ENCODE measurements at regions not wholly inside any gene's neighbourhood (a gene's known extent, or its start where the extent isn't known, plus 50 kb on each side); places are given as distances from the start of the nearest gene placed in this dataset.
"Not testable (repeated sequence)": the region's sequence is repeated elsewhere in the genome, so short reads cannot be mapped to it uniquely, and the experiment has no call there.

DNA sequence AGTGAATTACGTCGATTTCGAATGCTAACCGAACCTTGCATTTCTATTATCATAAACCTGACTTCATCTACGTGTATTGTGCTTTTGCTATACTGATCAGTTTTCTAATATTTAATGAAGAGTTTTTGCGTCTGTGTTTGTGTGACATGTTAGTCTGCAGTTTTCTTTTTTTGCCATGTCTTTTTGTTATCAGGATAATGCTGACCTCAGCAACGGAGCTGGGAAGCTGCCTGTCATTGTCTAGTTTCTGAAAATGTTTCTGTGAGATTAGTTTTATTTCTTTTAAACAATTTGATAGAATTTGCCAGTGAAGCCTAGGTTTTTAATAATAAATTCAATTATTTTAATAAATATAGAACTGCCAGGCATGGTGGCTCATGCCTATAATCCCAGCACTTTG lies 139.3 kb downstream of the LAT start:
- DNase-seq = not testable (repeated sequence)

DNA sequence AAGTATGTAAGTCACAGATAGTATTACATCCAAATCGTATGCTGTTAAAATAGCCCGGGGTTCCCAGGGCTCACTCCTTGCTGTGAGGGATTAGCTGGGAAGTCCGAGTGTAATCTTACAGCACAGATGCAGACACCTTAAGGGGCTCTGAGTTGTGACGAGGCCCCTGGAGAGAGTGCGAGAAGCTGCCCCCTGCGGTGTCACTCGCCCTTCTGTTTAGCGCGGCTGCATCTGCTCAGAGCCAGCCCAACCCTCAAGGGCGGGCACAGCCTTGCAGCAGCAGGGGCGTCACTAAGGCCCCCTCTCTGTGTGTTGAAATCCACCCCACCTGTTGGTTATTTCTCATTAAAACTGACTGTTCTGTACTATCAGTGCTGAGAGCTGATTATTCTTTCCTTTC lies 135.8 kb downstream of the LAT start:
- not testable (repeated sequence) for DNase-seq

DNA sequence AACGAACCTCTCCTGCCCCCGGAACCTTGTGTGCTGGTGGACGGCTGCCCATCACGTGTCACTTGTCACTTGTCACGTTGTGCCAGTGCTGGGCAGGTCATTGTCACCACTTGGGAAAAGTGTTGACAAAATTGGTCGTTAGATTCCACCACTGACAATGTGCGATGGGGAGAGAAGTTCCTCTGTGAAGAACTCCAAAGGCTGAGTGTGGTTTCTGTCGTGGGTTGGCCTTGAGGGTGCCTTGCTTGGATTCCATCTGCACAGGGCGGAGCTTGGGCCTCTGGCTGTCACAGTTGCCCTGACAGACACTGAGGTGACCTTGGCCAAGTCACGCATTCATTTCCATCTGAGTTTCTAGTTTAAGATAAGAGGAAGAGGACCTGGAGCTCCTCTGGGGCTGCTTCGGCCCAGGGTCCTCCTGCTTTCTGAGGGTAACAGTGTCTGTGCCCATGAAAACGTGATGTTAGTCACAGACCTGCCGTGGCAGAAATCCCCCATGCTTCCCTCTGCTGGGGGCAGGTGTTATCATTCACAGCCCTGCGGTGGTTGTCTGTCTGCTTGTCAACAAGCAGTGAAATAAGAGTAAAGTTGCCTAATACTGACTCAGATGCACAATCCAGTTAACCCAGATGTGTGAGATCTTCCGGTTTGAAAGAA lies 133.6 kb downstream of the LAT start:
- not testable (repeated sequence) for DNase-seq

DNA sequence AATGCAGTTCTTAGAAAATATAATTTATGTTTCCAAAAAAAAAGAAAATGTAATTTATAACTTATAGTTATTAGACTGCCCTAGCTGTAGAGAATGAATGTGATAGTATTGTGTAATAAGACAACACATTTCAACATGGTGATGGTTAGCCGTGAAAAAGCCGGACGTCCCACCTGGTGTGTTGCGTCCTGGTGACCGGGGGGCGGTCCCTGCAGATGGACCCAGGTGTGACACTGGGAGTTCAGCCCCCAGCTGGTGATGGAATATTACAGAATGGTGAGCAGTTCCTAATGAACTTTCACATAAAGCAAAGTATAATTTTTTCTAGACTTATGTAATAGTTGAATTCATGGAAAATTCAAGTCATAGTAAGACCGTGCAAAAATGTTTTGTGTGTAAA lies 132.8 kb downstream of the LAT start:
- DNase-seq = no peak

DNA sequence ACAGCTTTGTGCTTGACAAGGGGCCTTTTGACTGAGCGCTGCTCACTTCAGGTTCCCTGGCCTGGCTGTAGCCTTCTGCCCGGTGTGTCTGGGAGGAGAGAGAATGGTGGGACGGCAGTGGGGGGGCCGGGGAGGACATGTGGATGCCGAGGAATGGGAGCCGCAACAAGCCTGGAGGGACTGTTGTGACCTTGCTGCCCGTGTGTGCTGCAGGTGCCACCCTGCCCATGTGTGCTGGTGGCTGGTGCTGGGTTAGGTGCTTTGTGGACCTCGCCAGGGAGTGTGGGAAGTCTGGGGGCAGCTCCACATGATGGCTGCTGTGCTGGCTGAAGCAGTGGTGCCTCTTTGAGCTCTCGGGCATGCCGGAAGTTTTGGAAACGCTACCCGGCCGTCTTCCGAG lies 132.1 kb downstream of the LAT start:
- no peak for DNase-seq

DNA sequence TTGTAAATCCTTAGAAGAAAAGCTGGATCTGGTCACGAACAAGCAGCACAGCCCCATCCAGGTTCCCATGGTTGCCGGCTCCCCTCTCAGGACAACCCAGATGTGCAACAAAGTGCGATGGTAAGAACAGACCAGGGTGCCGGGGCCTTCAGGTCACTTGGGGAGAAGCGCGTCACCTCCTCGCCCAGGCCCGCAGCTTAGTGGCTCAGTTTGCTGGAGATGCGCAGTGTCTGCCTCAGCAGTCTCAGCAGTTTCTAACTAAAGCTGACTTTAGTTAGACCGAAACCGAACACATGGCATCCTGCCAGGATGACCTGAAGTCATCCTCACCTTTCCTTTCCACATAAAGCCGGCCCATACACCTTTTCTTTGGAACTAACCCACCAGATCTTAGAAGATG lies 131.4 kb downstream of the LAT start:
- DNase-seq = not testable (repeated sequence)

DNA sequence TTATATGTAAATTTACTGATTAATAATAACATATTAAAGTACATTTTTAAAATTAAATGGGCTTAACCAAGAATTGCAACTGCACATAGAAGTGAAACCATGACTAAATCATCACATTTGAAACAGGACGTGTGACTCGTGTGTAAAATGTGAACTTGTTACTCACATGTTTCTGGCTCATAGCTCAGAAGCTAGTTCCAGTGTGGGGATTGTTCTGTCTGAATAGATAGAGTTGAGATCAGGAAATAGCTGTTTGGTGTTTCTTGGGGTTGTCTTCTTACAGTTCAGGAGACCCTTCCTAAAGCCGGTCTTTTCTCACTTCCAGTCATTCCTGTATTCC lies 130.9 kb downstream of the LAT start:
- DNase-seq = not testable (repeated sequence)

DNA sequence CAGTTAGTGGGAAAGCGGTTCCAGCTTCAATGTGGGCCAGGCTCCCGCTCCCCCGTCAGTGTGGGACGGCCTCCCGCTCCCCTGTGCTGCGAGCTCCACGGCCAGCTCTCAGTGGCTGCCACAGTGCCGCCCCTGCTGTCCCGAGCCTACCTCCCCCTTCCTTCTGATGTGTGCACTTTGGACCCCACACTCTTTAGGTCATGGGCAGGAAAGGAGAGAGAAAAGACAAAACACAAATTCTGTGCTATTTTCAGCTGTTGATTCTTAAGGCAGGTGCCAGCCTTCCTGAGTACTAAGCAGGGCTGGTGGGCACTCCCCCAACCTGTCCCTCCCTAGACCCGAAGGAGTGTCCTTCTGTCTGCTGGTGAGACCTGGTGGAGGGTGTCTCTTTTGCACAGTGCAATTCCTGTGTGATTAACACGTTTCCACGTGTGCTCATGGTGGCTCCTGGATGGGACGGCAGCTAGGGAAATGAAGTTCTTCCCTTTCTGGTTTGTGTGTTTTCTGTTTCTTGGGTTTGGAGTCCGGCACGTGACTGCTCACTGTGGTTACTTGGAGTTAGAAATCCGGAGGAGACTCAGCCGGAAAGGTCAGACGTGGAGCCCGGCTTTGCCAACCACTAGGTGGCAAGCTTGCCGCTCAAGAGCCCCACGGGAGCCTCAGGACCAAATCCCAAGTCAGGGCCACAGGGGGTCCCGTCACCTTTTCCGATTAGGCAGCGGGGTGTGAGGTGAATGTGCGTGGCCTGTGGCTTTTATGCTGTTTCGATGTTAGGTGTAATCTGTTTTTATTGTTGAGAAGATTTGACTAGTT lies 130.3 kb downstream of the LAT start:
- not testable (repeated sequence) for DNase-seq

DNA sequence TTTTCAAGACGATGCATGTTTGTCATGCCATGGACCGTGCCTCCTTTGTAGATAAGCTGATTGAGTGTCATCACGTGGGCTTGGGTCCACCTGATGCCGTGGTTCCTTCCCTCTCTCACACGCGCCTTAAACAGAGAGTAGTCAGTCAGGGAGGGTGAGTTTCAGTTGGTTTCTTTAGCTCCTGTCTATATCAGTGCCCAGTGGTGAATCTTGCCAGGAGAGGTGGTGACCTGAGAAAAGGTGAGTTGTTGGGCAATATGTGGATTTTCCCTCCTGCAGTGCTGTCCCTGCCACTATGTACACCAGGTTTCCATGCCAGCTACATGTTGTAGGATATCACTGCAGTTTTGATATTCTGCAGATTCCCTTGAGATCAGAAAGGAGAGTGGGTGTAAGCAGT lies 129.7 kb downstream of the LAT start:
- DNase-seq = no peak

DNA sequence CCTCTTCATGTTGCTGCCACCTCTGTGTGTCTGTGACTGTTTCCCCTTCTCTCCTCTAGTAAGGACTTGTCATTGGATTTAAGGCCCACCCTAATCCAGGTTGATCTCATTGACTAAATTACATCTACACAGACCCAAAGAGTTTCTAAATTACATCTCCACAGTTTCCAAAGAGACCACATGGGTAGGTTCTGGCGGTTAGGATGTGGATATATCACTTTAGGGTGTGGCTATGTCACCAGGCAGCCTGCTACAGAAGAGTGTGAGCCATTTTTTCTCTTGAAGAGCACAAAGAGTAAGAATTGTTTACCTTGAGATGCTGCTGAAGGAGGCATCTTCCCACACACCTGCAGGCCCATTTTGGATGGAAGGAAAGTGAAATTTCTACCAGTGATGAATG lies 128.6 kb downstream of the LAT start:
- DNase-seq = not testable (repeated sequence)

DNA sequence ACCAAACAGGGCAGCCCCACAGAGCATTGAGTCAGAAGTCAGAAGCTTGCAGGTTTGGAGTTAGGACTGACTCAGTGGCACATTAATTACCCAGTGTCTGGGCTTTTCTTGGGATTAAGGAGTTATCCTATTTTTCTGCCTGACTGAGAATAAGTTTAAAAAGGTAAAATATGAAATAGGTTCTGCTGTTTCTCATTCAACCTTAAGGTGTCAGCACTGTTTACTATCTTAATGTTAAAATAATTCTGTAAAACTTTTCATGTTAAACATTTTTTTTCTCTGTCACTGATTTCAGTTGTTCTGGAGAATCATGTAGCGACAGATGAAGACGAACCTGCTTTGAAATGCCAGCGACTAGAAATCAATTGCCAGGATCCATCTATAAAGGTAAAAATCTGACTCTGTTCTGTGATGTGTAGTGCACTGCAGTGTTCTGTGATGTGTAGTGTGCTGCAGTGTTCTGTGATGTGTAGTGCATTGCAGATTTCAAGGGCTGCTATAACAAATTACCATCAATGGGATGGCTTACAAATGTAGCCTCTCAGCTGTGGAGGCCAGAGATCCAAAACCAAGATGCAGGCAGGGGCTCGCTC lies 128.0 kb downstream of the LAT start:
- no peak for DNase-seq

DNA sequence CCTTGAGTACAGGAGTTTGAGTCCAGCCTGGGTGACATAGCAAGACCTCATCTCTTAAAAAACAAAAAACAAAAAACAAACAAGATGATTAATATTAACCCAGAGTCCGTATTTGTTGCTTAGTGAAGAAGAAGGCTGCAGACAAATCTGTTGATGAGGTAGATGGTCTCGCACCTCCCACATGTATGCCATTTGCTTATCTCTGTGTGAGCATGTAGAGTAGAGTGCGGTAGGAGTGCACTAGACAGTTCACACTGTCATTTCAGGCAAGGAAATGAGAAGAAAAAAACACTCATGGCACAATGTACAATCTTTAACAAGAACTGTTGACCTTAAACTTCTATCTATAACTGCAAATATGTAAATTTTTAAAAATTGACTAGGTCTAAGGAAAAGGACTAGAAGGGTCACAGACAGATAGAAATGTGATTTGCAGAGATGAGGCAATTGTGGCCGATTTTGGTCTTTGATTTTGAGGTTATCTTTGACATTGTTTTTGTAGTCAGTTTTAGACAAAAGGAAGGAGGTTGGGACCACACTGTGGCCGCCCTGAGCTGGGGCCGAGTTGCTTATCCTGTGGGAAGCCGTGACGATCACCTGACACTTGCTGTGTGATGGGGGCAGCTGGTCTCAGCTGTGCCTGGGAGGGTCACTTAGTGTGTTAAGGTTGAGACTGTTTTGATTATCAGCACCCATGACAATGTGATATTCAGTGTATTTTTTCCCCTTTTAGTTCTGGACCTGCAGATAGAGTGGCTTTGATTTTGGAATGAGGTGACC lies 127.2 kb downstream of the LAT start:
- DNase-seq = not testable (repeated sequence)

DNA sequence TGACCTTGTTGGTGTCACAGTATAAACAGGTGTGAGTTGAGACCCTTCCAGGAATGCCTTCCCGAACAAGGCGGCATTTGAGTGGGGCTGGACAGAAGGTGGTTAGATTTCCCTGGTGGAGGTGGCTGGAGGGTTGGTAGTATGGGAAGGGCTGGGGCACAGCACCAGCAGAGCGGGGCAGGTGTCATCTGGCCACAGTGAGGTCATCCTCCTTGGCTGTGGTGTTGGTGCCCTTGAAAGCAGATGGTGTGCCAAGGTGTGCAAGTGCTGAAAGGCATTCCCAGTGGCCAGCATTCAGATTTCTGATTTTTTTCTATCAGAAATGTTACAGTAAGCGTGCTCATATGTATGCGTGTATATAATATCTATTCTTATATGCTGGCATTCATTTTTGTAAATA lies 126.6 kb downstream of the LAT start:
- DNase-seq = no peak

DNA sequence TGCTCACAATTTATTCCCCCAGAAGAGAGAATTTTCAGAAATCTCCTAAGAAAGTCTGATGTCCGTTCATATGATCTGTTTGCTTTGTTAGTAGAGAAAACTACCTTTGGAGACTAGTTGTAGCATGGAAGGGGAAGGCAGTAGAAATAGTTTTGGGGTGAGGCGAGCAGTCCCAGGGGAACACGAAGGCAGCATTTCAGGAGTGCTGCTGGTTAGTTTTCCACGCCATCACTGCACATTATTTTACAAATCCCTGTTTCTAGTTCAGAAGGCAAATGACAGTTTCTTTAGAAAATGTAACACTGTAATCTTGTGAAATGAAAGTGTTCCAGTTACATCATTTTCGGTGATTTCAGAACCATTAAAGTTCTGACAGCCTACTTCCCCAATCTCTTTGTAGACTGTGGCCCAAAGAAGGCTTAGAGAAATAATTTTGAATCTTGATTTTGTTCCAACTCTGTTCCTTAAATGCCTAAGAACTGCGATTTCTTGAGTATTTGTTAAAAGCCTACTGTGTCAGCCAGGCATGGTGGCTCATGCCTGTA lies 123.8 kb downstream of the LAT start:
- not testable (repeated sequence) for DNase-seq

DNA sequence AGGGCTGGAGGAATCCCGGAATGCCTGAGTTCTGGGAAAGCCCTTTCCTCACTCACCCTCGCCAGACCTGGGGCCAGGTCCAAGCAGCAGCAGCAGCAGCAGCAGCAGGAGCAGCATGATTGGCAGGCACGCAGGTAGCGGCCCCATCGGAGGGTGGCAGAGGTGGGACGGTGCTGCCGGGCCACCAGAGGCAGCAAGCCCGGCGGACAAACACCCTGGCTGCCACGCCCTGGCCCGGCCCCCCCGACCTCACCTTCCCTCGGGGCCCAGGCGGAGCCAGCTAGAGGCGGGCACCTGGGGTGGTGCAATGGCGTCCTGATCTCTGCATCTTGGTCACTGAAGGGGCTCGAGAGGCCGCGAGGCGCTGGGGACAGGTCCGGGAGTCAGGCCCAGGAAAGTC lies 122.4 kb downstream of the LAT start:
- no peak for DNase-seq

DNA sequence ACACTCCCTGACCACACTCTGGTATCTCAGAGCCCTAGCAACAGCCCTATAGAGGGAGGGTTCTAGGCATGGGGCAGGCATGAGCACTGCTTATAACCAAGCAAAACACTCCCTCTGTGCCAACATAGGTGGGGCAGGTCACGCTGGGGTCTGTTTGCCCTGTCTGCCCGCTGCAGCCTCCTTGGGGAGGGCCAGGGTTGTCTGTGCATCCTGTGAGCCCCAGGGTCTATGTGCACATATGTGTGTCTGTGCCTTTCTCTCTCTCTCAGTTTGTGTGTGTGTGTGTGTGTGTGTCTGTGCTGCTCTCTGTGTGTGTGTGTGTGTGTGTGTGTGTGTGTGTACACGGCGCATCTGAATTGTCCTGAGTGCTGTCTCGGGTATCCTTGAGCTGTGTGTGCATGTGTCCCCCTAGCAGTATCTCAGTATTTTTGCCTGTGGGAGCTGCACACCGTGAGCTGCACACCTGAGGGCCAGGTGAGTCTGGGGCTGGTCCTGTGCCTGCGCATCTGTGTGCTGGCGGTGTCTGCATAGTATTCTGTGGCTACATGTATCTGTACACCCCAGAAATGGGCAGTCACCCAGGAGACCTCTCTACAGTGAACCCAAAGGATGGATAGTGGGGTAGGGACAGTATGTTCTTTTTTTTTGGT lies 121.5 kb downstream of the LAT start:
- DNase-seq = not testable (repeated sequence)

DNA sequence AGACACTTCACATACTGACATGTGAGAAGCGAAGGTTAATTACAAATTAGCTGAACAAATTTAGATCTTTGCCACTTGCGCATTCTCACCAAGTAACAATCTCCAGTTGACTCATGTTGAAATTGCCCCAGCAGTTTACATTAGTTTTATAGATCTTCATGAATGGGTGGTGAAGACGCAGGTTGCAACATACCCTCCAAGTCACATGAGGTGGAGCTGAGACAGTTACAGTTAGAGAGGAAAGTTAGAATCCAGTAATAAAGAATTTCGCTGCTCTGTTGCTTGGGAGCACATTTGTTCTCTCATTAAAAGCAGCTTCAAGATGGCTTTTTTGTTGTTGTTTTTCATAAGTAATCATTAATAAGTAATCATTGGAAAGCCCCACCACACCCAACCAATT lies 119.7 kb downstream of the LAT start:
- not testable (repeated sequence) for DNase-seq

DNA sequence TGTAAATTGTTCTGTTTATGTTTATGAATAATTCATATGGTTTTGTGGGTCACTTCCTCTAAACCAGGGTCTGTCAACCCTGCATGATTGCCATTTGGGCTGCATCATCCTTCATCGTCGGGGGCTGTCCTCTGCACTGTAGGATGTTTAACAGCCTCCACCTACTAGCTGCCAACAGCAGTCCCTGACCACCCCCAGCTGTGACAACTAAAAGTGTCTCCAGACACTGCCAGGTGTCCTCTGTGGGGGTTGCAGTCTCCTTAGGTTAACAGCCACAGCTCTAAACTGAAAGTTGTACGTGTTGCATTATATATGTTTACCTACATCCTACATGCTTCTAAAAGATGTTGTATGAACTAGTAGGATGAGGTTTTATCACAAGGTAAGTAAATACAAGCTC lies 113.1 kb downstream of the LAT start:
- not testable (repeated sequence) for DNase-seq

DNA sequence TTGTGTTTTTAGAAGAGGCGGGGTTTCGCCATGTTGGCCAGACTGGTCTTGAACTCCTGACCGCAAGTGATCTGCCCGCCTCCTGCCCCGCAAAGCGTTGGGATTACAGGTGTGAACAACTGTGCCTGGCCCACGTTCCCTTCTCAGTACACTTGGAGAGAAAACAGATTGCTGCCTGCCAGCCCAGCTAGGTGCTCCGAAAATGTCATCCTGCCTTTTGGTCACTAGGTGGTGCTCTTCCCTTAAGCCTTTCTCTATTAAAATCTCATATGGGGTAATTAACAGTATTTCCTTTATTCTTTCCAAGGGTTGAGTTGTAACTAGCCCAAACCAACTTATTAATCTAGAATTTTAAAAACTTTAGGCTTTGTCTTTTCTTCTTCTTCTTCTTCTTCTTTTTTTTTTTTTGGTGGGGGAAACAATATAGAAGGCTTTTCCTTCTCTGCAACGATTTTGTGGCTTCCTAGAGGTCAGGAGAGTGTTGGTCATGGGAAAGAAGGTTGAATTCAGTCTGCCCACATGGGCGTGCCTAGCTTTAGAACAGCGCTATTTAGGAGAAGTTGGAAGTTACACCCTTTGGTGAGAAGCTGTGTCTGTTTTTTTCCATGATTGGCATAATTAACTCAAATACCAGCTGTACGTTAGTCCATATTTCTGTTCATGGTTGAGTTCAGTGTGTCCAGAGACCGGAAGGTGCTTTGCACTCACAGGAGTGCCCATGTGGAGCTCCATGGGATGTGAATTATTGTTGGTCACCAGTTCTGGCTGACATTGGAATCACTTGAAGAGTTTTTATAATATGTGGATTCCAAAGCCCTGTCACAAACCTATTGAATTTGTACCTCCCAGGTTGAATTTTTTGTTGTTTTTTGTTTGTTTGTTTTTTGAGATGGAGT lies 110.1 kb downstream of the LAT start:
- DNase-seq = not testable (repeated sequence)

DNA sequence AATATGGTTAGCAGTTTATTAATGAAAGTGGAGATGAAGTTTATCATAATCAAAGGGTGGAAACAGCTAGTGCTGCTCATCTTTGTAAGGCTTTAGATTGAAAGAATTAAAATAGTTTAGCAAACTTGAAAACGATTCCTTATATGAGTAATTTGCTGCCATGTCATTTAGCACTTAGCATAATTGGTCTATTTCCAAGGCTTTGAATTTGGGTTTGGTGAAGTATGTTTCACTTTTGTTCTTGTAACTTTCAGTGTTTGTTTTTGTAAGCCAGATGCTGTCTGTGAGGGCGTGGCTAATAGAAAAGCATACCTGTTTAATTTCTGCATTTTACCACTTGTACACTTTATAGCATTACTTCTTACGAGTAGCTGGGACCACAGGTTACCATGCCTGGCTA lies 109.5 kb downstream of the LAT start:
- DNase-seq = not testable (repeated sequence)

DNA sequence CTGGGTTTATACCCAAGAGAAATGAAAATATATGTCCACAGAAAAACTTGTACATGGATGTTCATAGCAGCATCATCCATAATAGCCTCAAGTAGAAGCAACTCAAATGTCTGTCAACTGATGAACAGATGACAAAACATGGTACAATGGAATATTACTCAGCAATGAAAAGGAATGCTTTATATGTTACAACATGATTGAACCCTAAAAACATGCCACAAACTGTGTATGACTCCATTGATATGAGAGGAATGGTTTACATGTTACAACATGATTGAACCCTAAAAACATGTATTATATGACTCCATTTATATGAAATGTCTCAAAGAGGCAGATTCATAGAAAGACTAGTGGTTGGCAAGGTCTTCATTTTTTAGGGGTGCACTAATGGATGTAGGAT lies 104.8 kb downstream of the LAT start:
- DNase-seq = not testable (repeated sequence)
